A549 (cell line): ENCODE measurements at regions not wholly inside any gene's neighbourhood (a gene's known extent, or its start where the extent isn't known, plus 50 kb on each side); places are given as distances from the start of the nearest gene placed in this dataset.

Experiments used
- EP300 ChIP-seq, 2 experiments: fragments of >200 bp; sonication (Bioruptor Twin); formaldehyde crosslinking; IDR thresholded peaks; 2 replicates in 1 of 2; 3 replicates in 1 of 2; pipeline ENCODE4 v1.6.1; 2016 to 2017
- MAFK ChIP-seq: fragments of 450-650 bp; IDR thresholded peaks from 2 replicates; pipeline ENCODE4 v1.6.1; 2014; ENCODE audit not compliant: partially characterized antibody
- SREBF2 ChIP-seq: fragments of 450-650 bp; IDR thresholded peaks from 2 replicates; pipeline ENCODE4 v1.6.1; 2014; ENCODE audit warnings: mild to moderate bottlenecking, moderate library complexity
- TP53 ChIP-seq: fragments of 250-450 bp; sonication (Bioruptor Pico); IDR thresholded peaks from 2 replicates; pipeline ENCODE4 v1.5.0; 2021; ENCODE audit warnings: mild to moderate bottlenecking, moderate library complexity
- TF ChIP-seq, protein P1 (sequence below): fragments of >200 bp; sonication (Bioruptor Twin); formaldehyde crosslinking; IDR thresholded peaks from 3 replicates; pipeline ENCODE4 v1.5.1; 2016

- TF ChIP-seq, protein P1, sequence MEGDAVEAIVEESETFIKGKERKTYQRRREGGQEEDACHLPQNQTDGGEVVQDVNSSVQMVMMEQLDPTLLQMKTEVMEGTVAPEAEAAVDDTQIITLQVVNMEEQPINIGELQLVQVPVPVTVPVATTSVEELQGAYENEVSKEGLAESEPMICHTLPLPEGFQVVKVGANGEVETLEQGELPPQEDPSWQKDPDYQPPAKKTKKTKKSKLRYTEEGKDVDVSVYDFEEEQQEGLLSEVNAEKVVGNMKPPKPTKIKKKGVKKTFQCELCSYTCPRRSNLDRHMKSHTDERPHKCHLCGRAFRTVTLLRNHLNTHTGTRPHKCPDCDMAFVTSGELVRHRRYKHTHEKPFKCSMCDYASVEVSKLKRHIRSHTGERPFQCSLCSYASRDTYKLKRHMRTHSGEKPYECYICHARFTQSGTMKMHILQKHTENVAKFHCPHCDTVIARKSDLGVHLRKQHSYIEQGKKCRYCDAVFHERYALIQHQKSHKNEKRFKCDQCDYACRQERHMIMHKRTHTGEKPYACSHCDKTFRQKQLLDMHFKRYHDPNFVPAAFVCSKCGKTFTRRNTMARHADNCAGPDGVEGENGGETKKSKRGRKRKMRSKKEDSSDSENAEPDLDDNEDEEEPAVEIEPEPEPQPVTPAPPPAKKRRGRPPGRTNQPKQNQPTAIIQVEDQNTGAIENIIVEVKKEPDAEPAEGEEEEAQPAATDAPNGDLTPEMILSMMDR, result no peak
- TF ChIP-seq SREBF2 (no peak), EP300 (IDR thresholded peaks at IDR 0.05) (peak in 1 of 2 experiments; percentile 51; a peak in 3 of 5 replicates), TP53 (no peak), MAFK (no peak)
These were observed 80.1 kb downstream of the KLF5 start for GRCh38 chr13:73138638-73139491.
